H1 (cell line): ENCODE measurements at regions not wholly inside any gene's neighbourhood (a gene's known extent, or its start where the extent isn't known, plus 50 kb on each side); places are given as distances from the start of the nearest gene placed in this dataset.

ENCODE experiments used
- CTCF ChIA-PET: fragments of 300-600 bp; sonication (Branson Sonifier 250); formaldehyde crosslinking; loops from one replicate; lab custom pipeline; 2021; ENCODE audit not compliant: partially characterized antibody; lab: Charles Lee
- POLR2A ChIA-PET: fragments of 300-600 bp; sonication (Branson Sonifier 250); formaldehyde crosslinking; loops from one replicate; lab custom pipeline; 2021; ENCODE audit warnings: inconsistent platforms; ENCODE audit not compliant: partially characterized antibody; lab: Charles Lee
- DNase-seq, 2 experiments: peaks; one replicate each; pipeline versions ENCODE4 v3.0.0 to v3.0.0-alpha.2; 2010 to 2022; ENCODE audit warnings: low spot score in 2 of 2, low read depth in 1 of 2, mixed read lengths in 1 of 2
- FAIRE-seq: peaks from 2 replicates; lab custom pipeline; 2011; peaks lifted over from hg19 to GRCh38; lab: Jason Lieb, UNC
- H2AFZ ChIP-seq: 2 replicates; pipeline ENCODE4 v1.8.1; 2012; ENCODE audit warnings: low read length, inconsistent platforms
- H2AK5ac ChIP-seq: 2 replicates; pipeline ENCODE4 v1.6.1; 2013; ENCODE audit warnings: low read depth, low read length
- H2BK120ac ChIP-seq: replicated peaks from 2 replicates; pipeline ENCODE3; 2013; ENCODE audit warnings: low read depth, low read length, inconsistent platforms
- H2BK12ac ChIP-seq: 2 replicates; pipeline ENCODE4 v1.6.1; 2013; ENCODE audit warnings: low read depth, low read length
- H2BK15ac ChIP-seq: 2 replicates; pipeline ENCODE4 v1.6.1; 2013; ENCODE audit warnings: low read length
- H2BK20ac ChIP-seq: 2 replicates; pipeline ENCODE4 v1.6.1; 2013; ENCODE audit warnings: low read length
- H2BK5ac ChIP-seq: 2 replicates; pipeline ENCODE4 v1.6.1; 2013; ENCODE audit warnings: low read depth, low read length
- H3K14ac ChIP-seq: 2 replicates; pipeline ENCODE4 v1.6.1; 2013; ENCODE audit warnings: inconsistent platforms; ENCODE audit not compliant: insufficient read length
- H3K18ac ChIP-seq: 2 replicates; pipeline ENCODE4 v1.6.1; 2013; ENCODE audit warnings: low read length; ENCODE audit errors: extremely low read depth
- H3K23ac ChIP-seq: 2 replicates; pipeline ENCODE4 v1.6.1; 2013; ENCODE audit warnings: inconsistent platforms; ENCODE audit not compliant: insufficient read length
- H3K23me2 ChIP-seq: 2 replicates; pipeline ENCODE4 v1.6.1; 2013; ENCODE audit warnings: low read depth, low read length
- H3K27ac ChIP-seq: 2 replicates; pipeline ENCODE4 v1.6.1; 2011; ENCODE audit warnings: low read depth, low read length, inconsistent platforms
- H3K27me3 ChIP-seq, 4 experiments: replicated peaks in 1 of 4; 1 replicate in 1 of 4; 2 replicates in 3 of 4; pipeline versions ENCODE4 v1.6.1 to v1.8.1; 2011 to 2013; ENCODE audit warnings: low read length in 3 of 4, mild to moderate bottlenecking in 3 of 4, inconsistent platforms in 2 of 4, mixed read lengths in 2 of 4, moderate library complexity in 1 of 4; ENCODE audit not compliant: control insufficient read depth in 3 of 4, insufficient read depth in 3 of 4; ENCODE audit errors: extremely low read depth in 1 of 4
- H3K36me3 ChIP-seq, 4 experiments: 2 replicates each; pipeline versions ENCODE4 v1.6.1 to v1.8.1; 2011 to 2013; ENCODE audit warnings: mild to moderate bottlenecking in 4 of 4, low read length in 3 of 4, moderate library complexity in 2 of 4, control low read depth in 1 of 4, inconsistent platforms in 1 of 4; ENCODE audit not compliant: insufficient read depth in 4 of 4, control insufficient read depth in 2 of 4
- H3K4ac ChIP-seq: replicated peaks from 2 replicates; pipeline ENCODE3; 2013; ENCODE audit warnings: low read length, low read depth, mixed read lengths, inconsistent platforms; ENCODE audit not compliant: insufficient read length
- H3K4me1 ChIP-seq, 4 experiments: replicated peaks in 1 of 4; 1 replicate in 1 of 4; 2 replicates in 3 of 4; pipeline versions ENCODE4 v1.6.1 to v1.8.1; 2011 to 2013; ENCODE audit warnings: low read length in 3 of 4, inconsistent platforms in 2 of 4, mixed read lengths in 1 of 4; ENCODE audit not compliant: insufficient read depth in 4 of 4, control insufficient read depth in 3 of 4
- H3K4me2 ChIP-seq, 2 experiments: 2 replicates each; pipeline versions ENCODE4 v1.6.1 to v1.8.1; 2011 to 2013; ENCODE audit warnings: low read depth in 2 of 2, low read length in 2 of 2, control low read depth in 1 of 2, inconsistent platforms in 1 of 2, mild to moderate bottlenecking in 1 of 2; ENCODE audit not compliant: insufficient read depth in 1 of 2
- H3K4me3 ChIP-seq, 4 experiments: fragments of 200-600, 300-600 bp in 1 of 4; sonication (generic), shearing (Covaris generic), sonication (Bioruptor Twin) in 1 of 4; 2 replicates each; pipeline versions ENCODE4 v1.5.1 to v1.8.1; 2011 to 2016; ENCODE audit warnings: low read length in 4 of 4, low read depth in 3 of 4, control low read depth in 2 of 4, inconsistent platforms in 2 of 4, mild to moderate bottlenecking in 2 of 4, mixed read lengths in 1 of 4, moderate library complexity in 1 of 4; ENCODE audit not compliant: insufficient read depth in 2 of 4; ENCODE audit errors: extremely low read depth in 1 of 4
- H3K56ac ChIP-seq: replicated peaks from 2 replicates; pipeline ENCODE3; 2013; ENCODE audit warnings: low read depth, mild to moderate bottlenecking, mixed read lengths, low read length, inconsistent platforms; ENCODE audit not compliant: insufficient read length
- H3K79me1 ChIP-seq: 2 replicates; pipeline ENCODE4 v1.6.1; 2013; ENCODE audit warnings: low read depth, low read length, control low read depth
- H3K79me2 ChIP-seq, 2 experiments: 2 replicates each; pipeline versions ENCODE4 v1.6.1 to v1.8.1; 2012 to 2013; ENCODE audit warnings: low read length in 2 of 2, mild to moderate bottlenecking in 2 of 2, inconsistent platforms in 1 of 2; ENCODE audit not compliant: insufficient read depth in 2 of 2, control insufficient read depth in 1 of 2
- H3K9ac ChIP-seq, 4 experiments: replicated peaks in 1 of 4; 1 replicate in 1 of 4; 2 replicates in 3 of 4; pipeline versions ENCODE4 v1.6.1 to v1.8.1; 2011 to 2013; ENCODE audit warnings: low read depth in 3 of 4, low read length in 3 of 4, control low read depth in 2 of 4, mild to moderate bottlenecking in 2 of 4, moderate library complexity in 2 of 4, inconsistent platforms in 1 of 4; ENCODE audit errors: extremely low read depth in 1 of 4
- H3K9me3 ChIP-seq, 2 experiments: 2 replicates each; pipeline versions ENCODE4 v1.6.1 to v1.8.1; 2012 to 2013; ENCODE audit warnings: mild to moderate bottlenecking in 2 of 2, moderate library complexity in 2 of 2, control low read depth in 1 of 2, inconsistent platforms in 1 of 2, low read depth in 1 of 2, low read length in 1 of 2, mixed read lengths in 1 of 2; ENCODE audit not compliant: insufficient read depth in 2 of 2
- H4K20me1 ChIP-seq, 2 experiments: replicated peaks in 1 of 2; 2 replicates each; pipeline versions ENCODE3 to v1.8.1; 2011 to 2013; ENCODE audit warnings: inconsistent platforms in 2 of 2, low read length in 2 of 2, mild to moderate bottlenecking in 1 of 2; ENCODE audit not compliant: insufficient read depth in 2 of 2, control insufficient read depth in 1 of 2
- H4K5ac ChIP-seq: 2 replicates; pipeline ENCODE4 v1.6.1; 2013; ENCODE audit warnings: low read length, low read depth, mixed read lengths, inconsistent platforms; ENCODE audit not compliant: insufficient read length
- H4K8ac ChIP-seq: 2 replicates; pipeline ENCODE4 v1.8.0; 2013; ENCODE audit warnings: mild to moderate bottlenecking, moderate library complexity, low read length, inconsistent platforms; ENCODE audit not compliant: insufficient read depth; ENCODE audit errors: extremely low read depth
- H4K91ac ChIP-seq: replicated peaks from 2 replicates; pipeline ENCODE3; 2013; ENCODE audit warnings: low read length, mixed read lengths, inconsistent platforms; ENCODE audit not compliant: insufficient read length
- ASH2L ChIP-seq: fragments of 200-600, 300-600 bp; sonication (generic); IDR thresholded peaks from one replicate; pipeline ENCODE4 v1.7.1; 2017; ENCODE audit warnings: low read length
- BCL11A ChIP-seq, 2 experiments: IDR thresholded peaks; one replicate each; pipeline ENCODE4 v1.6.1; 2011; ENCODE audit warnings: low read depth in 2 of 2, low read length in 2 of 2, mild to moderate bottlenecking in 2 of 2
- BRCA1 ChIP-seq: IDR thresholded peaks from 2 replicates; pipeline ENCODE4 v1.6.1; 2012; ENCODE audit warnings: low read depth, low read length, improper control_type of control experiment
- CREB1 ChIP-seq: IDR thresholded peaks from 2 replicates; pipeline ENCODE4 v1.6.1; 2012; ENCODE audit warnings: inconsistent platforms
- EP300 ChIP-seq, 2 experiments: IDR thresholded peaks; 1 replicate in 1 of 2; 2 replicates in 1 of 2; pipeline ENCODE4 v1.6.1; 2011 to 2012; ENCODE audit warnings: low read depth in 2 of 2, low read length in 2 of 2, mild to moderate bottlenecking in 2 of 2, borderline replicate concordance in 1 of 2, inconsistent platforms in 1 of 2, moderate library complexity in 1 of 2
- HDAC2 ChIP-seq, 2 experiments: fragments of 300-600 bp in 1 of 2; sonication (generic) in 1 of 2; IDR thresholded peaks; 2 replicates each; pipeline ENCODE4 v1.6.1; 2011 to 2012; ENCODE audit warnings: low read depth in 2 of 2, low read length in 2 of 2, mild to moderate bottlenecking in 2 of 2, moderate library complexity in 2 of 2, borderline replicate concordance in 1 of 2, inconsistent platforms in 1 of 2
- KDM4A ChIP-seq: IDR thresholded peaks from one replicate; pipeline ENCODE4 v1.7.1; 2012; ENCODE audit warnings: low read depth, mild to moderate bottlenecking, moderate library complexity, low read length, inconsistent platforms; ENCODE audit not compliant: severe bottlenecking
- POLR2A ChIP-seq, 2 experiments: IDR thresholded peaks; 1 replicate in 1 of 2; 2 replicates in 1 of 2; pipeline ENCODE4 v1.6.1; 2011; ENCODE audit warnings: low read depth in 2 of 2, low read length in 2 of 2, mild to moderate bottlenecking in 2 of 2; ENCODE audit errors: control extremely low read depth in 1 of 2
- SAP30 ChIP-seq: fragments of 300-600 bp; sonication (generic); IDR thresholded peaks from 2 replicates; pipeline ENCODE4 v1.7.1; 2012; ENCODE audit warnings: low read length, moderate library complexity, mild to moderate bottlenecking, inconsistent platforms; ENCODE audit not compliant: insufficient read depth, insufficient replicate concordance
- SIN3A ChIP-seq, 2 experiments: IDR thresholded peaks in 1 of 2; conservative IDR thresholded peaks in 1 of 2; 2 replicates each; pipeline ENCODE4 v1.6.1; 2011 to 2012; ENCODE audit warnings: low read length in 2 of 2, improper control_type of control experiment in 1 of 2, low read depth in 1 of 2, mild to moderate bottlenecking in 1 of 2
- TAF7 ChIP-seq: optimal IDR thresholded peaks from 2 replicates; pipeline ENCODE3; 2011; ENCODE audit warnings: low read depth, mild to moderate bottlenecking, inconsistent platforms, low read length, moderate library complexity, borderline replicate concordance
- TBP ChIP-seq: IDR thresholded peaks from 2 replicates; pipeline ENCODE4 v1.6.1; 2011; ENCODE audit warnings: low read depth, low read length, improper control_type of control experiment
- TCF12 ChIP-seq: IDR thresholded peaks from 2 replicates; pipeline ENCODE4 v1.6.1; 2011; ENCODE audit warnings: low read depth, mild to moderate bottlenecking, low read length
- YY1 ChIP-seq: IDR thresholded peaks from 2 replicates; pipeline ENCODE4 v1.6.1; 2011; ENCODE audit warnings: low read depth, mild to moderate bottlenecking, low read length
- WGBS, 2 experiments: shearing (Covaris generic) in 1 of 2; methylation state at CpG; one replicate each; pipeline versions ENCODE4 v1.1.6 to v1.1.7; 2013 to 2015; ENCODE audit warnings: low lambda C conversion rate in 2 of 2, mixed read lengths in 2 of 2, inconsistent platforms in 1 of 2, low coverage in 1 of 2, missing lambda C conversion rate in 1 of 2; ENCODE audit not compliant: insufficient replicate concordance in 2 of 2, insufficient coverage in 1 of 2, insufficient read length in 1 of 2; ENCODE audit errors: extremely low coverage in 1 of 2, missing lambda C conversion rate in 1 of 2; 5-methylcytosine and 5-hydroxymethylcytosine counted together

- H2BK20ac ChIP-seq = no peak overlapping the region
- no peak overlapping the region for H3K27ac ChIP-seq
- H3K79me2 ChIP-seq = no peaks in the 10 kb centered on the region
- H2BK120ac ChIP-seq = no peak overlapping the region
- no peak overlapping the region for H2AK5ac ChIP-seq
- H3K18ac ChIP-seq = no peak overlapping the region
- no peaks in the 10 kb centered on the region for H3K9me3 ChIP-seq
- H3K23me2 ChIP-seq = no peaks in the 10 kb centered on the region
- ChIA-PET CTCF (interaction anchor here (1.4 to 14.6 kb wide), 6 partner anchors 12 to 93 kb away, joined by 4 to 247 read pairs (median 14); no protein-coding TSS in a partner anchor), POLR2A (no interaction called here)
- no peak overlapping the region for H2AFZ ChIP-seq
- H4K5ac ChIP-seq = no peak overlapping the region
- H3K9ac ChIP-seq = no peak overlapping the region
- WGBS, 2 experiments = 84% methylated on average over 2 of the region's 2 CpGs; no CpG with 5 or more reads in 1 of the 2 experiments
- no peaks in the 10 kb centered on the region for H3K79me1 ChIP-seq
- no peaks in the 10 kb centered on the region for H3K36me3 ChIP-seq
- H2BK5ac ChIP-seq = no peak overlapping the region
- H3K14ac ChIP-seq = no peak overlapping the region
- no peak overlapping the region for H2BK12ac ChIP-seq
- no peak overlapping the region for H3K4me3 ChIP-seq
- no peak overlapping the region for H4K91ac ChIP-seq
- FAIRE-seq (no peak), DNase-seq (no peak)
- no peak overlapping the region for H3K4ac ChIP-seq
- H3K56ac ChIP-seq = no peak overlapping the region
- no peak overlapping the region for H4K8ac ChIP-seq
- TF ChIP-seq HDAC2 (IDR thresholded peaks at IDR 0.05; ENCODE audit: borderline replicate concordance in 1 of 2, low read depth in 2 of 2, low read length in 2 of 2) (no peak), BCL11A (IDR thresholded peaks at IDR 0.05; ENCODE audit: low read depth in 2 of 2, low read length in 2 of 2) (no peak), EP300 (IDR thresholded peaks at IDR 0.05; ENCODE audit: borderline replicate concordance in 1 of 2, low read depth in 2 of 2, low read length in 2 of 2) (no peak), SIN3A (conservative IDR thresholded peaks at IDR 0.05 in 1 of 2, IDR thresholded peaks at IDR 0.05 in 1 of 2; ENCODE audit: low read depth in 1 of 2, low read length in 2 of 2) (no peak), YY1 (no peak), TCF12 (no peak), BRCA1 (no peak), POLR2A (IDR thresholded peaks at IDR 0.05; ENCODE audit: control extremely low read depth in 1 of 2, low read depth in 2 of 2, low read length in 2 of 2) (no peak), TBP (no peak), SAP30 (no peak), CREB1 (no peak), KDM4A (no peak), ASH2L (no peak), TAF7 (no peak)
- H2BK15ac ChIP-seq = no peak overlapping the region
- no peaks in the 10 kb centered on the region for H4K20me1 ChIP-seq
- no peaks in the 10 kb centered on the region for H3K27me3 ChIP-seq
- H3K4me1 ChIP-seq = no peaks in the 10 kb centered on the region
- H3K4me2 ChIP-seq = no peak overlapping the region
- H3K23ac ChIP-seq = no peak overlapping the region
Observed at GRCh38 chr7:142432377-142432776, 174.5 kb upstream of the PRSS58 start.
